ENCODE measurements at regions not wholly inside any gene's neighbourhood (a gene's known extent, or its start where the extent isn't known, plus 50 kb on each side); places are given as distances from the start of the nearest gene placed in this dataset.

- ATAC-seq (no peak), DNase-seq (no peak)
- Histone ChIP-seq H3K4me3 (no peak overlapping the region), H3K4me1 (no peaks in the 10 kb centered on the region), H3K27me3 (no peaks in the 10 kb centered on the region), H3K36me3 (no peaks in the 10 kb centered on the region), H3K9me3 (peaks cover 0 to 12% (median 0%) of the 10 kb centered on the region in 11 donors), H3K27ac (no peak overlapping the region)
- WGBS, 2 donors, result 48 to 52% methylated on average over 2 of the region's 2 CpGs
- no peak for TF ChIP-seq CTCF (IDR thresholded peaks at IDR 0.05)
- intact Hi-C loops (cut with DNase I), result no loop called here
Observed at GRCh38 chr1:73813716-73814115, 384.3 kb downstream of the LRRIQ3 start.

- TF ChIP-seq CTCF (IDR thresholded peaks at IDR 0.05), result no peak
- 64 to 66% methylated on average over 2 of the region's 2 CpGs for WGBS, 2 donors
- no peaks in the 10 kb centered on the region for H3K4me1 ChIP-seq
- H3K27ac ChIP-seq, result no peak overlapping the region
- DNase-seq (no peak), ATAC-seq (no peak)
- H3K4me3 ChIP-seq, result no peak overlapping the region
- H3K36me3 ChIP-seq, result no peaks in the 10 kb centered on the region
- H3K9me3 ChIP-seq, result peaks cover 0 to 12% (median 0%) of the 10 kb centered on the region in 11 donors
- no peaks in the 10 kb centered on the region for H3K27me3 ChIP-seq
- intact Hi-C loops (cut with DNase I), result no loop called here
Observed at GRCh38 chr1:73813236-73813635, 384.7 kb downstream of the LRRIQ3 start.

- Histone ChIP-seq H3K27ac (no peak overlapping the region), H3K4me1 (no peaks in the 10 kb centered on the region), H3K4me3 (no peak overlapping the region), H3K36me3 (no peaks in the 10 kb centered on the region), H3K9me3 (peaks cover 0 to 12% (median 0%) of the 10 kb centered on the region in 11 donors), H3K27me3 (no peaks in the 10 kb centered on the region)
- TF ChIP-seq CTCF (IDR thresholded peaks at IDR 0.05), result no peak
- ATAC-seq, result no peak
- DNase-seq, result no peak
- 83 to 90% methylated on average over 3 of the region's 3 CpGs for WGBS, 2 donors
- intact Hi-C loops (cut with DNase I), result no loop called here
Observed at GRCh38 chr1:73811798-73812197, 386.2 kb downstream of the LRRIQ3 start.

GRCh38 chr1:73804935-73805334 is 393.0 kb downstream of the LRRIQ3 start:
- 78 to 85% methylated on average over 3 of the region's 3 CpGs for WGBS, 2 donors

More at GRCh38 chr1:73804935-73805334, 393.0 kb downstream of the LRRIQ3 start:
- Histone ChIP-seq H3K36me3 (no peaks in the 10 kb centered on the region), H3K27ac (no peak overlapping the region), H3K4me1 (no peaks in the 10 kb centered on the region), H3K9me3 (no peaks in the 10 kb centered on the region), H3K4me3 (no peak overlapping the region), H3K27me3 (no peaks in the 10 kb centered on the region)
- ATAC-seq, result no peak
- intact Hi-C loops (cut with DNase I), result no loop called here
- DNase-seq, result no peak
- no peak for TF ChIP-seq CTCF (IDR thresholded peaks at IDR 0.05)
